Cortex of kidney (tissue), 1 donor: ENCODE measurements at regions not wholly inside any gene's neighbourhood (a gene's known extent, or its start where the extent isn't known, plus 50 kb on each side); places are given as distances from the start of the nearest gene placed in this dataset.

Experiments used
- DNase-seq: peaks from one replicate; lab custom pipeline; 2025; lab: John Stamatoyannopoulos, UW

GRCh38 chr3:15952543-15953175, 154.9 kb upstream of the ANKRD28 start:
- no peak for DNase-seq

- DNase-seq, result no peak
Measured at GRCh38 chr3:15953841-15954240, 156.1 kb upstream of the ANKRD28 start.

GRCh38 chr3:15955968-15956367, 158.2 kb upstream of the ANKRD28 start:
- no peak for DNase-seq

- DNase-seq, result no peak
Measured at GRCh38 chr3:15958692-15959433, 161.1 kb upstream of the ANKRD28 start.

- DNase-seq, result no peak
Measured at GRCh38 chr3:15959434-15959811, 161.6 kb upstream of the ANKRD28 start.

- DNase-seq, result no peak
Measured at GRCh38 chr3:15964605-15965442, 167.0 kb upstream of the ANKRD28 start.

- DNase-seq, result no peak
Measured at GRCh38 chr3:15967577-15967976, 169.8 kb upstream of the ANKRD28 start.

GRCh38 chr3:15969874-15970640, 172.3 kb upstream of the ANKRD28 start:
- no peak for DNase-seq

GRCh38 chr3:15973414-15973813, 175.6 kb upstream of the ANKRD28 start:
- DNase-seq, result no peak

GRCh38 chr3:15973940-15974339, 176.2 kb upstream of the ANKRD28 start:
- no peak for DNase-seq

- no peak for DNase-seq
Measured at GRCh38 chr3:15974647-15975046, 176.9 kb upstream of the ANKRD28 start.

- no peak for DNase-seq
Measured at GRCh38 chr3:15976524-15976923, 178.7 kb upstream of the ANKRD28 start.

GRCh38 chr3:15977090-15977489, 179.3 kb upstream of the ANKRD28 start:
- no peak for DNase-seq

GRCh38 chr3:15977598-15978232, 179.9 kb upstream of the ANKRD28 start:
- DNase-seq, result no peak

- DNase-seq, result no peak
Measured at GRCh38 chr3:15978801-15979200, 181.0 kb upstream of the ANKRD28 start.

GRCh38 chr3:15979495-15979894, 181.7 kb upstream of the ANKRD28 start:
- DNase-seq, result no peak

GRCh38 chr3:15979900-15980299, 182.1 kb upstream of the ANKRD28 start:
- DNase-seq, result no peak

- no peak for DNase-seq
Measured at GRCh38 chr3:15982243-15982642, 184.5 kb upstream of the ANKRD28 start.

- DNase-seq, result no peak
Measured at GRCh38 chr3:15982667-15983196, 185.0 kb upstream of the ANKRD28 start.

GRCh38 chr3:15983232-15983631, 185.5 kb upstream of the ANKRD28 start:
- DNase-seq, result no peak

GRCh38 chr3:15983693-15984092, 185.9 kb upstream of the ANKRD28 start:
- no peak for DNase-seq
